ENCODE measurements at regions not wholly inside any gene's neighbourhood (a gene's known extent, or its start where the extent isn't known, plus 50 kb on each side); places are given as distances from the start of the nearest gene placed in this dataset.

DNA sequence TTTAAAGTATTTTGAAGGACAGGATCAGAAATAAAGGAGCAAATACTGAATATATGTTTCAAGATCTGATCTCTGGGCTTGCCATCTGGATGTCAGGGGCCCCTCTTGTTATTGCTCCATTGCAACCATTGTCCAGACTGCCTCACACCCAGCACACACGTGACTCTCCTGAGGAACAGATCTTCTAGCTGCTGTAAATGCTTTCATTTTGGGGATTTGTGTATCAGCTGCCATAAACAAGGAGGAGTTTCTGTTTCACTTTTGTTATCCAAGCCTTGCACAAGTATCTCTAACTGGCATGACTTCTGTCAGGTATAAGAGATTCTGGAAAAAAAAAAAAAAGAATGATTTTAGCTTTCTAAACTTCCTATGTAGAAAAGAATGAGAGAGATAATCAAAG lies 1624.1 kb upstream of the PRR20A start:
- peaks cover 5% of the 10 kb centered on the region for H3K9me3 Mint-ChIP-seq
- DNase-seq (ENCODE audit: low spot score), result no peak
- no peaks in the 10 kb centered on the region for H3K36me3 Mint-ChIP-seq (ENCODE audit: low read depth)
- H3K4me3 Mint-ChIP-seq, result no peak overlapping the region
- intact Hi-C loops (cut with micrococcal nuclease), result no loop called here
- no peaks in the 10 kb centered on the region for H3K27me3 Mint-ChIP-seq (ENCODE audit: insufficient read depth)
- no peak overlapping the region for H3K27ac Mint-ChIP-seq
- H3K4me1 Mint-ChIP-seq (ENCODE audit: low read depth), result no peaks in the 10 kb centered on the region

- Mint-ChIP-seq H3K36me3 (ENCODE audit: low read depth) (no peaks in the 10 kb centered on the region), H3K27me3 (ENCODE audit: insufficient read depth) (no peaks in the 10 kb centered on the region), H3K27ac (no peak overlapping the region), H3K9me3 (peaks cover 5% of the 10 kb centered on the region), H3K4me1 (ENCODE audit: low read depth) (no peaks in the 10 kb centered on the region), H3K4me3 (no peak overlapping the region)
- no peak for DNase-seq (ENCODE audit: low spot score)
- intact Hi-C loops (cut with micrococcal nuclease), result no loop called here
Measured at GRCh38 chr13:55517312-55517711, 1623.4 kb upstream of the PRR20A start.

DNA sequence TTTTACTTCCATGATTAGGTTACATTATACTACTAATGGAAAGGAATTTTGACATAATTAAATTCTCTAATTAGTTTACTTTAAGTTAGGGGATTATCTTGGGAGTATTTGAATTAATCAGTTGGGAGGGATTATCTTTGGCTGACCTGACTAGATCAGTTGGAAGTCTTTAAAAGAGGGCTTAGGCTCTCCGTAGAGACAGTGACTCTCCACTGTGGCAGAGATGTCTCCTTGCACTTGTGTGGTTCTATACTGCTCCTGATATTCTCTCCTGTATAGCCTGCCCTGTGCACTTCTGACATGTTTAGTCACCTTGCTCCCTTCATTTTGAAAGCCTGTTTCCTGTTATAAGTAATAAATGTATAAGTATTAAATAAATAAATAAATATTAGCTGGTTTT lies 1612.3 kb upstream of the PRR20A start:
- H3K4me3 Mint-ChIP-seq, result no peak overlapping the region
- peaks cover 9% of the 10 kb centered on the region for H3K9me3 Mint-ChIP-seq
- intact Hi-C loops (cut with micrococcal nuclease), result no loop called here
- no peak overlapping the region for H3K27ac Mint-ChIP-seq
- no peaks in the 10 kb centered on the region for H3K27me3 Mint-ChIP-seq (ENCODE audit: insufficient read depth)
- H3K36me3 Mint-ChIP-seq (ENCODE audit: low read depth), result no peaks in the 10 kb centered on the region
- no peak for DNase-seq (ENCODE audit: low spot score)
- no peaks in the 10 kb centered on the region for H3K4me1 Mint-ChIP-seq (ENCODE audit: low read depth)

GRCh38 chr13:55534306-55534705 lies 1606.4 kb upstream of the PRR20A start:
- no peaks in the 10 kb centered on the region for H3K36me3 Mint-ChIP-seq (ENCODE audit: low read depth)
- no peaks in the 10 kb centered on the region for H3K4me1 Mint-ChIP-seq (ENCODE audit: low read depth)
- H3K9me3 Mint-ChIP-seq, result peaks cover 4% of the 10 kb centered on the region
- no peak for DNase-seq (ENCODE audit: low spot score)
- no peak overlapping the region for H3K4me3 Mint-ChIP-seq
- H3K27ac Mint-ChIP-seq, result no peak overlapping the region
- intact Hi-C loops (cut with micrococcal nuclease), result no loop called here
- no peaks in the 10 kb centered on the region for H3K27me3 Mint-ChIP-seq (ENCODE audit: insufficient read depth)

DNA sequence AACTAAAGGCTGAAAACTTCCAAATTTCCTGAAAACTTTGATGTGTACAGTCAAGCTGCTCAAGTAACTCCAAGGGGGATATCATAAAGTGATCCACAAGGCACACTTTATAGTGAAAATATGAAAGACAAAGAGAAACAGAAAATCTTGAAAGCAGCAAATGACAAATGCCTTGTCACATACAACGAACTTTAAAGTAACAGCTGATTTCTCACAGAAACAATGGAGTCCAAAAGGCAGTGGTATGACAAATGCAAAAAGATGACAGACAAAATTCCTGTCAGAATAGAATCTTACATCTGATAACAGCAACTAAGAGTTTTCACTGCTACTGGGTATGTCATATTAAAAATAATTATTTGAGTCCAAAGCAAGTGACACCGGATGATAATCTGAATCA lies 1602.3 kb upstream of the PRR20A start:
- H3K27ac Mint-ChIP-seq, result no peak overlapping the region
- no peak overlapping the region for H3K4me3 Mint-ChIP-seq
- no peak for DNase-seq (ENCODE audit: low spot score)
- no peaks in the 10 kb centered on the region for H3K4me1 Mint-ChIP-seq (ENCODE audit: low read depth)
- H3K36me3 Mint-ChIP-seq (ENCODE audit: low read depth), result no peaks in the 10 kb centered on the region
- peaks cover 4% of the 10 kb centered on the region for H3K9me3 Mint-ChIP-seq
- intact Hi-C loops (cut with micrococcal nuclease), result no loop called here
- no peaks in the 10 kb centered on the region for H3K27me3 Mint-ChIP-seq (ENCODE audit: insufficient read depth)

GRCh38 chr13:55543053-55543452 lies 1597.7 kb upstream of the PRR20A start:
- Mint-ChIP-seq H3K27ac (no peak overlapping the region), H3K27me3 (ENCODE audit: insufficient read depth) (no peaks in the 10 kb centered on the region), H3K9me3 (no peaks in the 10 kb centered on the region), H3K36me3 (ENCODE audit: low read depth) (no peaks in the 10 kb centered on the region), H3K4me3 (no peak overlapping the region), H3K4me1 (ENCODE audit: low read depth) (no peaks in the 10 kb centered on the region)
- intact Hi-C loops (cut with micrococcal nuclease), result no loop called here
- DNase-seq (ENCODE audit: low spot score), result no peak

DNA sequence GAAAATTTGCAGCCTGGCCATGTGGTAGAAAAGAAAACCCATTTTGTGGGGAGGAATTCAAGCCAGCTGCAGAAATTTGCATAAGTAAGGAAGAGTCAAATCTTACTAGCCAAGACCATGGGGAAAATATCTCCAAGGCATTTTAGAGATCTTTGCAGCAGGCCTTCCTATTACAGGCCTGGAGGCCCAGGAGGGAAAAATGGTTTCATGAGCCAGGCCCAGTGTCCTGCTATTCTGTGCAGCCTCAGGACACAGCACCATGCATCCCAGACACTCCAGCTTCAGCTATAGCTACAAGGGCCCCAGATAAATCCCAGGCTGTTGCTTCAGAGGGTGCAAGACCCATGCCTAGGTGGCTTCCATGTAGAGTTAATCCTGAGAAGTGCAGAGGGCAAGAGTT lies 1590.1 kb upstream of the PRR20A start:
- H3K36me3 Mint-ChIP-seq (ENCODE audit: low read depth), result no peaks in the 10 kb centered on the region
- no peaks in the 10 kb centered on the region for H3K27me3 Mint-ChIP-seq (ENCODE audit: insufficient read depth)
- no peak overlapping the region for H3K27ac Mint-ChIP-seq
- H3K4me1 Mint-ChIP-seq (ENCODE audit: low read depth), result no peaks in the 10 kb centered on the region
- intact Hi-C loops (cut with micrococcal nuclease), result no loop called here
- peaks cover 13% of the 10 kb centered on the region for H3K9me3 Mint-ChIP-seq
- no peak for DNase-seq (ENCODE audit: low spot score)
- H3K4me3 Mint-ChIP-seq, result no peak overlapping the region

- Mint-ChIP-seq H3K36me3 (ENCODE audit: low read depth) (no peaks in the 10 kb centered on the region), H3K27ac (no peak overlapping the region), H3K27me3 (ENCODE audit: insufficient read depth) (no peaks in the 10 kb centered on the region), H3K9me3 (peaks cover 34% of the 10 kb centered on the region), H3K4me1 (ENCODE audit: low read depth) (no peaks in the 10 kb centered on the region), H3K4me3 (no peak overlapping the region)
- intact Hi-C loops (cut with micrococcal nuclease), result no loop called here
- no peak for DNase-seq (ENCODE audit: low spot score)
Measured at GRCh38 chr13:55553701-55554100, 1587.0 kb upstream of the PRR20A start.

- Mint-ChIP-seq H3K4me1 (ENCODE audit: low read depth) (no peaks in the 10 kb centered on the region), H3K27me3 (ENCODE audit: insufficient read depth) (no peaks in the 10 kb centered on the region), H3K36me3 (ENCODE audit: low read depth) (no peaks in the 10 kb centered on the region), H3K4me3 (no peak overlapping the region), H3K9me3 (peaks cover 32% of the 10 kb centered on the region), H3K27ac (no peak overlapping the region)
- no peak for DNase-seq (ENCODE audit: low spot score)
- intact Hi-C loops (cut with micrococcal nuclease), result no loop called here
Measured at GRCh38 chr13:55554741-55555140, 1586.0 kb upstream of the PRR20A start.

GRCh38 chr13:55560331-55560730 lies 1580.4 kb upstream of the PRR20A start:
- no peaks in the 10 kb centered on the region for H3K4me1 Mint-ChIP-seq (ENCODE audit: low read depth)
- intact Hi-C loops (cut with micrococcal nuclease), result no loop called here
- no peaks in the 10 kb centered on the region for H3K36me3 Mint-ChIP-seq (ENCODE audit: low read depth)
- no peaks in the 10 kb centered on the region for H3K27me3 Mint-ChIP-seq (ENCODE audit: insufficient read depth)
- peaks cover 20% of the 10 kb centered on the region for H3K9me3 Mint-ChIP-seq
- no peak overlapping the region for H3K27ac Mint-ChIP-seq
- DNase-seq (ENCODE audit: low spot score), result no peak
- no peak overlapping the region for H3K4me3 Mint-ChIP-seq

DNA sequence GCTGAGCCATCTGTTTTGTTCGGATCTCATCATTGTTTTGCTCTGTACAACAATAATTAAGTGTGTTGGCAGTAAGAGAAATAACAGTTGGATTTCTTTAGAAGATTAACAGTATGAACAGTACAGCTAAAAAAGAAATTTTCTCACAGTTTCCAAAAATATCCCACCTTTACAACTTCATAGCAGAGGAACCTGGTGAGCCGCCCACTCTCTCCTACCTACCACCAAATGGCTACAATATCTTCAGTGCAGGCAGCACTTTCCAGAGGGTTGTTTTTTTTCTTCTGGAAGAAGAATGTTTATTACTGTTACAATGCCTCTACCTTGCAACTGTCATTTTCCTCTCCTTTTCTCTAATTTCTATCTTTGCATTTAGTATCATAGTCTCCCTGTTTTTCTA lies 1577.5 kb upstream of the PRR20A start:
- DNase-seq (ENCODE audit: low spot score), result no peak
- Mint-ChIP-seq H3K4me1 (ENCODE audit: low read depth) (no peaks in the 10 kb centered on the region), H3K27me3 (ENCODE audit: insufficient read depth) (no peaks in the 10 kb centered on the region), H3K9me3 (no peaks in the 10 kb centered on the region), H3K4me3 (no peak overlapping the region), H3K27ac (no peak overlapping the region), H3K36me3 (ENCODE audit: low read depth) (no peaks in the 10 kb centered on the region)
- intact Hi-C loops (cut with micrococcal nuclease), result no loop called here

DNA sequence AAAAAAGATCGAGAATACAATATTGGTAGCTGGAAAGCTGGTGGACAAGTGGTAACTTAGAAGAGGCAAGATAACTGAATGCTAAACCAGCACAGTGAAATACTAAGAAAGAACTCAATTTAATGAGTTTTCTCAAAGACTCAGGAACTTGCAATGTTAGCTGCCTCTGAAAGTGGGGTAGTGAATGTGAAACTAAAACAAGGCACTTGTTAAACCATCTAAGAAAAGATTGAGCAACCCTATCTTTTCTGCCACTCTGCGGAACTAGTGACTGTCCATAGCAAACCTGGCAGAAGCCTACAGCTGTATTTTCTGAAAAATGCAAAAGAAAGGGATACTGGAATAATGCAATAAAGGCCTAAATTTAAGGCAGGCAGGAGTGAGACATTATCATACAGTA lies 1574.4 kb upstream of the PRR20A start:
- Mint-ChIP-seq H3K4me3 (no peak overlapping the region), H3K4me1 (ENCODE audit: low read depth) (no peaks in the 10 kb centered on the region), H3K27me3 (ENCODE audit: insufficient read depth) (no peaks in the 10 kb centered on the region), H3K36me3 (ENCODE audit: low read depth) (no peaks in the 10 kb centered on the region), H3K27ac (no peak overlapping the region), H3K9me3 (no peaks in the 10 kb centered on the region)
- intact Hi-C loops (cut with micrococcal nuclease), result no loop called here
- DNase-seq (ENCODE audit: low spot score), result no peak

GRCh38 chr13:55566779-55567178 lies 1573.9 kb upstream of the PRR20A start:
- no peak overlapping the region for H3K4me3 Mint-ChIP-seq
- no peaks in the 10 kb centered on the region for H3K27me3 Mint-ChIP-seq (ENCODE audit: insufficient read depth)
- intact Hi-C loops (cut with micrococcal nuclease), result no loop called here
- no peak for DNase-seq (ENCODE audit: low spot score)
- no peaks in the 10 kb centered on the region for H3K36me3 Mint-ChIP-seq (ENCODE audit: low read depth)
- H3K27ac Mint-ChIP-seq, result no peak overlapping the region
- no peaks in the 10 kb centered on the region for H3K4me1 Mint-ChIP-seq (ENCODE audit: low read depth)
- H3K9me3 Mint-ChIP-seq, result no peaks in the 10 kb centered on the region

DNA sequence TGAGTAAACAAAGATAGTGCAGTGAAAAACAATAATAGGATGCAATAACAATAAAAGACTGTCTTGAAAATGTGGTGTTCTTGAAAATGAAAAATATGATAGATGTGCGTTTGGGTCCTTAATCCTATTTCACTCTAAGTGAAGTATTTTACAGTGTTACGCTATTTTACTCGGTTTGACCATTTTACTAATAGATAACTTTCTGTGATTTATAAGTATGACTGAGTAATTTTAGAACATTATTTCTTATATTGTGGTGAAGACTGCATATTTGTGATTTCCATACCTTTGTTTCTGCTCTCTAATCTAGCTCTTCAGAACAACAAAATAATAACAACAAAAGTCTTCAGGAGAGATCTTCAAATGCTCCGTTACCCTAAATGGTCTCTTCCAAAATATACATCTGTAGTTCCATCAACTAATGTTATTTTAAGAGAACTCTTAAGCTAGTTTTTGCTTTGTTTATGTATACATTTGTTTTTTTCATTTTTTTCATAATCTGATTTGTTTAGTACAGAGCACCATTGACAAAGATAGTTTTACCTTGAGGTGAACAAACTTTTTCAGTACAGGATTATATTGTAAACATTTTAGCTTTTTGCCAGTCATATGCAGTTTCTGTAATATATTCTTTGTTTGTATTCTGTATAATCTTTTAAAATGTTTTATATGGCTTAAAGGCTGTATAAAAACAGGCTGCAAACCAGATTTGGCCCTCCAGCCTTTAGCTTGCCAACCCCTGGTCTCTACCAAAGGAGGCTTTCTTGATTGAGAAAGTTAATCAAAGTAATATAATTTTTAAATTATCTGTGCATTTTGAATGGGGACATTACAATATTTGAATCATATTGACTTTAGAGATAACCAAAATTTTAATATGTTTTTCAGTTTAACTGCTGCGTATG lies 1572.7 kb upstream of the PRR20A start:
- intact Hi-C loops (cut with micrococcal nuclease), result no loop called here
- Mint-ChIP-seq H3K9me3 (no peaks in the 10 kb centered on the region), H3K36me3 (ENCODE audit: low read depth) (no peaks in the 10 kb centered on the region), H3K27ac (no peak overlapping the region), H3K27me3 (ENCODE audit: insufficient read depth) (no peaks in the 10 kb centered on the region), H3K4me1 (ENCODE audit: low read depth) (no peaks in the 10 kb centered on the region), H3K4me3 (no peak overlapping the region)
- no peak for DNase-seq (ENCODE audit: low spot score)
